ENCODE measurements at regions not wholly inside any gene's neighbourhood (a gene's known extent, or its start where the extent isn't known, plus 50 kb on each side); places are given as distances from the start of the nearest gene placed in this dataset.
"Not testable (repeated sequence)": the region's sequence is repeated elsewhere in the genome, so short reads cannot be mapped to it uniquely, and the experiment has no call there.

DNA sequence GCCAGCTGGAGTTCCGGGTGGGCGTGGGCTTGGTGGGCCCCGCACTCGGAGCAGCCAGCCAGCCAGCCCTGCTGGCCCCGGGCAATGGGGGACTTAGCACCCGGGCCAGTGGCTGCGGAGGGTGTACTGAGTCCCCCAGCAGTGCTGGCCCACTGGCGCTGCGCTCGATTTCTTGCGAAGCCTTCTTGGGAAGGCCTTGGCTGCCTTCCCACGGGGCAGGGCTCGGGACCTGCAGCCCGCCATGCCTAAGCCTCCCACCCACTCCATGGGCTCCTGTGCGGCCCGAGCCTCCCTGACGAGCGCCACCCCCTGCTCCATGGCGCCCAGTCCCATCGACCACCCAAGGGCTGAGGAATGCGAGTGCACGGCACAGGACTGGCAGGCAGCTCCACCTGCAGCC is 321.6 kb downstream of the SH2D4B start:
- DNase-seq: not testable (repeated sequence)

DNA sequence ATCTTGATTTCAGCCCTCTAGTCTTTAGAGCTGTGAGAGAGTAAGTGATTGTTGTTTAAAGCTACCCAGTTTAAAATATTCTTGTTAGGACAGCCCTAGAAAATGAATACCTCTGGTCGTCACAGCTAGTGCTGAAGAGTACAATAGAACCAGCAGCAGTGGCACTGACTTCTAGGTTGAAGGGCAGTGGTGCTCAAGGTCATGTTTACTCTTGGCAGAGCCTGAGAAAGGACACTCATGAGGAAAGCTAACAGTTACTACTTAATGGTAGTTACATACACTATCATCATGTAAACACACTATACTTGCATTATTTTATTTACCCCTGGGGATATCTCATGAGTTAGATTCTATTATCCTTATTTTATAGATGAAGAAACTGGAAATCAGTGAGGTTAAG is 323.0 kb downstream of the SH2D4B start:
- no peak for DNase-seq

DNA sequence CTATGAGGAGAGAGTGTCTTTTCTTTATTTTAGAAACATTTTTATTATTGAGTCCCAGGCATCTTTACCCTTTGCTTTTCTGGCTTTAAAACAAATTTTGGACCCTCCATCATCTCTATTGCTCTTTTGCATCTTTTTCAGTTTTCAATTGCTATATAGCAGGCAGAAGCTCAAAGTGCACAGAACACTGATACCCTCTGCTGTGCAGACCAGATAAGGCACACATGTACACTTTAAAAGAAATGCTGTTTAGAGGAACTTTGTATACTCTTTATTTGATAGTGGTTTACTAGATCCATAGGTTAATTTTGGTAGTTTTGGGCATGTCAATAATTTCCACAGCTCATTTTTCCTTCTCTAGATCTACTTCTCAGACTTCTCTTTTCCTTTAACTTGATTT is 324.2 kb downstream of the SH2D4B start:
- no peak for DNase-seq

DNA sequence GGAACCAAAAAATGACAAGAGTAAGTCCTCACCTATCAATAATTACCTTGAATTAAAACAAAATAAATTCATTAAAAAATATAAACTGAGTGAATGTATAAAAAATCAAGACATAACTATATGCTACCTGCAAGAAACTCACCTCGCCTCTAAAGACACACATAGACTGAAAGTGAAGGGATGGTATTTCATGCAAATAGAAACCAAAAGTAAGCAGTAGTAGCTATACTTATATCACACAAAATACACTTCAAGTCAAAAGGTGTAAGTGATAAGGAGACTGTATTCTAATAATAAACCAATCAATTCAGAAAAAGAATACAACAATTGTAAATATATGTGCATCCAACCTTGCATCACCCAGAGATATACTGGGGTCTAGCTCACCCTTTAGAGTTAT is 332.6 kb downstream of the SH2D4B start:
- DNase-seq: no peak

DNA sequence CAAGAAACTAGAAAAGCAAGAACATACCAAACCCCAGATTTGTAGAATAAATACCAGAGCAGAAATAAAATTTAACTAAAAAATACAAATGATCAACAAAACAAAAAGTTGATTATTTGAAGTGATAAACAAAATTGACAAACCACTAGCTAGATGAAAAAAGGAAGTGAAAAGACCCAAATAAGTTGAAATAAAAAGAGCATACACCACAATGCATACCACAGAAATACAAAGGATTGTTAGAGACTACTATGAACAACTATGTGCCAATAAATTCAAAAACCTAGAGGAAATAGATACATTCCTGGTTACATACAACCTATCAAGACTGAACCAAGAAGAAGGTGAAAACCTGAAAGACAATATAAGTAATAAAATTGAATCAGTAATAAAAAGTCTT is 333.4 kb downstream of the SH2D4B start:
- no peak for DNase-seq

DNA sequence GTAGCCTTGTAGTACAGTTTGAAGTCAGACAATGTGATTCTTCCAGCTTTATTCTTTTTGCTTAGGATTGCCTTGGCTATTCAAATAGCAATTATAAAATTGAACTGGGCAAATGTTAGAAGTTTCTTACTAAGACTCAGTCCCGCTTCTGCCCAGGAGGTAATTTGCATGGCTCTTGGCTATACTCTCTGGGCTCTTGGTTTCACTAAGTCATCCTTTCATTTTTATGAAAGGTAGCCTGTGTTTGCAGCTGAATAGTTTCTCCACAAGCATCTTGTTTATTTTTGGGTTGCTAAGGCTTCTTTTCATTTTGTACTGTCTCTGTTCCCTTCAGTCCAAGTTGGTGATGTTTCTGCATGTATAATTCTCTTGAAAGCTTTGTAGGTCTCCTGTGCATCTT is 340.6 kb downstream of the SH2D4B start:
- no peak for DNase-seq

DNA sequence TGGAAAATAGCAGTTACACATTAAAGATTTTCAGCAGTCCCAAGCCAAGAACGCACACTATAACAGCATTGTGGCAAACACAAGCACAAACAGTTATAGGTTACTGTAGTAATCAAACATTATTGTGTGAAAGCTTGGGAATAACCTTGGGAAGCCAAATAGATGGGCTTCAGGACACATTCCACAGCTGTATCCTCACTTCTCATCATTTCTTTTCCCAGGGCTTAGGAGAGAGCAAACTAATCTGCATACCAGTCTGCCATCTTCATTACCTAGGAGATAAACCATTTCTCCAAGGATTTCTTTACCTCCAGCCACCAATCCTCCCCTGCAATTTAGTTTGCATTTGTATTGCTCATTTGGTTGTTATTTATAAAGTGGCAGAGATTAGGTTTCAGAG is 352.4 kb downstream of the SH2D4B start:
- DNase-seq: no peak

DNA sequence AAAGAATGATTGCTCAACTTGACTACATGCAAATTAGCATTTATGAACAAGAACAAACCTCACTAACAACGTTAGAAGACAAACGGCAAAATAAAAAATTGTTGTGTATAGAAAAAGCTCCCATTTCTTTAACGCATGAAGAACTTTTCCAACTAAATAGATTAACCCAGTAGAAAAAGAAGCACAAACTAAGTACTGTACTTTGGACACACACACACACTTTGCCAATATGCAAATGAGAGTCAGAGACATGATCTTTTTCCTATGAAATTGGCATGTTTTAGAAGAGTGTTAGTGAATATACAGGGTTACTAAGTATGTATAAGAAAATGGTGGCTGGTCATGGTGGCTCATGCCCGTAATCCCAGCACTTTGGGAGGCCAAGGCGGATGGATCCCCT is 355.6 kb downstream of the SH2D4B start:
- DNase-seq: no peak

DNA sequence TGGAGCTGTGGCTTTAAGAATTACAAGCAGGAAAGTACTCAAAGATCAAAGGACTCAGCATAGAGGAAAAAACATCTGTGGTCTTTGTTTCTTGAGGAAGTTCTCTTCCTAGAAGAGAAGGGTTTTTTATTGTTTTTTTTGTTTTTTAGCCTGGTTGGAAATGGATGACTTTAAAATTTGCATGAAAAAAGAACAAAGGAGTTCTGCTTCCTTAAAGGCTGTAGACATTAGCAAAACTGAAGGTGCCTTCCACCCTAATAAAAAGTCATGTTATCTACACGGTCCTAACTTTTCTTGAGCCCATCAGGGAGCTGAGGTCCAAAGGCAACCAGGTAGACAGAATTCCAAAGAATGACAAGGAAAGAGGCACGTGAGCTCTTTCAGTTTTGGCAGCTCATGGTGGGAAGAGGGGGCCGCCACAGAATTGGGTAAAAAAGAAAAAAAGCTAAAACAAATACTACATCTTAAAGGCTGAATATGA is 356.6 kb downstream of the SH2D4B start:
- DNase-seq: no peak

DNA sequence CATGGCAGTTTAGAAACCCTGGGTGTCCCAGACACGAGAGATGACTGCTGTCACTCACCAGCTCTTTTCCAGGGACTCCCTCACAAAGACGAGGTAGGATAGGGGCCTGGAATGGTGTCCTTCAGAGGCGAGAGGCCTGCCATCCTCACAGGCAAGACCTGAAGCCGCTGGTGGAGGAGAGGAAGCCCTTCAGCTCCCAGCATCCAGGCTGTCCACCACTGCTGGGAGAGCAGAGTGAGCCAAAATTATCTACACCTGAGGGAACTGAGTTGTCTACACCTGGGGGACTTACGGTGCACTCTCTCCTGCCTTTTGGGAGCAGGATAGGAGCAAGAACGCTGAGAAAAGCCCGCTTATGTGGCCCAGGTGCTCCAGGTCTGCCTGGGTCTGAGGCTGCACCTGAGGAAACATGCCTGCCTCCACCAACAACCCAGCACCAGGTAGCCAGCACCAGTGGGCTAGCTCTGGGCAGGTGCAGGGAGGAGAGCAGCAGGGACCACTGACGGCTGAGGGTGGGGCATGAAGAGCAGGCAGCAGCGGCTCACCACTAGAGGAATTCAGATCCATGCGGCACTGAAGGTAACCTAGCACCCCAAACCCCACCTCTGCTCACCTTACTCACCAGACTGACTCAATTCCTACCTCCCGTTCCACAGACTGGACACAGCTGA is 357.2 kb downstream of the SH2D4B start:
- DNase-seq: no peak

DNA sequence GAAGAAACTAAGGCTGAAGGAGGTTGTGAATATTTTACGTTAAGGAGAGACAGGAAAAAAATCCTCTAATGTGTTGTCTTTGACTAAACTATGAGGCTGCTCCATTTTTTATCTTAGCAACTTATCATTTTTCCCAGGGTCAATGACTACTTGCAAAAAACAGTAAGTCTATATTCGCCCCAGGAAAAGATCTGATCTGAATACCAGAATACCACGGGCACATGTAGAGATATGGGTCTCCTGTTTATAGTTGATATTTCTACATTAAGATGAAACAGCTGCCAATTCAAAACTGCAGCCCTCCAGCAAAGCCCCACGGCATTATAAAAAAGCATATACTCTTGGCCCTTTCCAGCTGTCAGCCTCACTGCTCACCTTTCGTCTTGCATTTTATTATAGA is 358.4 kb downstream of the SH2D4B start:
- DNase-seq: no peak

DNA sequence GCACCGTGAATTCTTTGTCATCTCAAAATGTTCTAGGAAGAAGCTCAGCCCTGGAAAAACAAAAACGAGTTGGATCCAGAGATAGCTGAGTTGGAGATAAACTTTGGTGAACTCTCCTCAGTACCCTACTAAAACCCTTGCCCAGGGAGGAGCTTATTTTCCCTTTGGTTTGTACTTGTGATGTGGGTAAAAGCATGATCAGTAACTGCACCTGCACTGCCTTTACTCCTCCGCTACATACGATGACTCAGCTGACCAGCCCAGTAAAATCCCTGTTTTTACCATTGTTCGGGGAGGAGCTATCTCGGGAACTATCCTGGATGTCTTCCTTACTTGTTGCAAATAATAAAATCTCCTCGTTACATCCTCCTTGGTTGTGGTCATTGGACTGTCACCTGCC is 359.3 kb downstream of the SH2D4B start:
- no peak for DNase-seq

DNA sequence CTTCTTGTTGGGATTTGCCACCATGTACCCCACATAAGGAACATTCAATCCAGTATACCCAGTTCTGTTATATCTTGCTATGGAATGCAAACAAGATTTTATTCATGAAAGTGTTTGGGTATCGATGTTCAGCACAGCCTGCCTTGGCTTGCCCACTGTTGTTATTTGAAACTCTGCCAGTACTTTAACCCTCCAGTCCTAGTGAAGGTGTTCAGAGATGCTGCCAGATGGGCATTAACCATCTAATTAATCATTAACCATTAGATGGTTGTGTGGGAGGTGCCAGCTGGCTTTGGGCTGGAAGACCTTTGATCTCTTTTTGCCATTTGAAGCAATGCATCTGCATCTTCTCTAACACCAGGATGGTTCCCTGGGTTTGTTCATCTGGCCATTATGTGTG is 363.0 kb downstream of the SH2D4B start:
- no peak for DNase-seq

DNA sequence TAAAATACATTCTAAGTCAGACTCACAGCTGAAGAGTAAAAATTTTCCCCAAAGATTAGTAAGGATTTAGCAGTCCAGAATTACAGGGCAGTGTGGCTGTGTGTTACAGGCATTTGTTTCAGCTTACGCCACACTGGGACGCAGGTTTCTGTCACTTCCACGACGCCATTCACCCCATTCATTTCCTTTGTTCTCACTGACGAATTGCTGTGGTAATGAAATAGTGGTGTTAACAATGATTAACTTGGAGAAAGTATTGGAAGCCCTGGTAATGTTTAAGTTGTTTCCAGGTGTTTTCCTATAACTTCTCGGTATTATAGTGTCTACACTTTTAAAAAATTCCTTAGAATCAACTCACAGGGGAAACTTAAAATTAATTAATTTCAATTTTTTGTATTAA is 370.9 kb downstream of the SH2D4B start:
- no peak for DNase-seq

DNA sequence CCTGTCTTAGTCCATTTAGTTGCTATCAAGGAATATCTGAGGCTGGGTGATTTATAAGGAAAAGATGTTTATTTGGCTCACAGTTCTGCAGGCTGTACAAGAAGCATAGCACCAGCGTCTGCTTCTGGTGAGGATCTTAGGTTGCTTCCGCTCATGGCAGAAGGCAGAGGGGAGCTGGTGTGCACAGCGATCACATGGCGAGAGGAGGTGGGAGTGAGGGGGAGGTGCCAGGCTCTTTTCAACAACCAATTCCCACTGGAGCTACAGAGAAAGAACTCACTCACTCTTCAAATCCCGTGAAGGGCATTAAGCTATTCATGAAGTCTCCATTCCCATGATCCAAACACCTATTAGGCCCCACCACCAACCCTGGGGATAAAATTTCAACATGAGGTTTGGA is 371.6 kb downstream of the SH2D4B start:
- no peak for DNase-seq

DNA sequence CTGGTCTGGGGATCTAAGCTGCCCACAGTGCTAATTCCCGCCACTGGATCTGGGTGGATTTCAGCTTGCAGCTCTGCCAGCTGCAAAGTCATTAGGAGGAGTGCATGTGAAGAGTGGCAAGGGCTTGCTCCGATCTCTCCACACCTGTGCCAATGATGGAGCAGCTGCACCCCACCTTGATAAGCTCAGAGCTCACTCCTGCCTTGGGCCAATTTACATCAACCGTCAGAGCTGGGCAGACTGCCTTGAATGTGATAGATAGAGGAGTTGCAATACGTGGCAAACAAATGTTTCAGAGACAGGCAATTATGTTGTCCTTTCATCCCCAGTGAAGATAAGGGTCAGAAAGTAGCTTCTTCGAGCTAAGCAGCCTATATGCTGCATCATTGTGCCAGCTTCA is 379.9 kb downstream of the SH2D4B start:
- no peak for DNase-seq

DNA sequence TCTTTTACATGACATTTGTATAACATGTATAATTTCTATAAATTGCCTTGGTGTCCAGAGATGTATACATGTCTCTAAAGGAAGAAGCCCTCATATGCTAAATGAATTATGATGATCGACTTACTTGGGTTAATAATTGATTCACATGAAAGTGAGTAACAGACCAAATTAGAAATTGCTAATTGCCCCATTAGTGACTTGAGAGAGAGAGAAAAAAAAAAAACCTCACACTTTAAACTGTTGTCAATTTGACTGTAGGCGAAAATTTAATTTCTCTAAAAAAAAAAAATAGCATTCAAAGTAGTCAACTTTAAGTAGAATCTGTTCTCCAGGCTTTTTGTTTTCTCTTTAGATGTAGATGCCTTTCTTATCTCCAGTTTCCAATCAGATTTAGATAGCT is 383.3 kb downstream of the SH2D4B start:
- no peak for DNase-seq

DNA sequence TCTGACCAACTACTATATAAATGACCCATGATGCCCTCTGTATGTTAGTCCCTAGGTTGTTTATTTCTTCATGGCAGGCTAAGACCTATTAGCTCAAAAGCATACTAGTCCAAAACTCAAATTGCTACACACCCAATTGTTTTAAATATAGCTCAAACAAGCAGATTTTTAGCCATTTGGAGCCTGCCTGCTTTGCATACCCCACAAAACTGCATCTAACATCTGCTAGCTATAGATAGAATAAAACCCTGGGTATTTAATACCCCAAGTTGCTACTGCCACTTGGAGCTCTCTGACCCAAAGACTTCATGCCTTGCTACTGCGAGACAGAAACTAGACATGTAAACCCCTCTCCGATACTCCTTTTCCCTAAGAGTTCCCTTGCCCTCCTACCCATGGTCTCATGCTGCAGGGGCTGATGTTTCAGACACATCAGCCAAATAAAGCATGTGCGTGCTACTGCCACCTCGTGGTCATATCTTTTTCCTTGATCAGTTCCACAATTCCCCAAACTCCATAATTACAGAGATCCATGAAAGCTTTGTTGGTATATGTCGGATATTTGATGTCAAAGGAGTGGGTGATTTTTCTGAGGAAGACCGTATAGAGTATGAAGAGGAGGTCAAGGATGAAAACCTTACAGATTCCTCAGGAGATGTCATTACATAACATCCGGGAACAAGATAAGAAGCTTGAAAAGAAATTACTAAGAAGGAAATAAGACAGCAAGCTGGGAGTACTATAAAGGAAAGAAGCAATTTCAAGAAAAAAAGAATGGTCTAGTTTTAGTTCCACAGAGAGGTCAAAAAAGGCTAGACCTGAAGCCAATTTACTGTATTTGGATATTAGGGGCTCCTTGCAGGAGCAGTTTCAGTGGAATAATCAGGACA is 386.6 kb downstream of the SH2D4B start:
- DNase-seq: peak; percentile 50

DNA sequence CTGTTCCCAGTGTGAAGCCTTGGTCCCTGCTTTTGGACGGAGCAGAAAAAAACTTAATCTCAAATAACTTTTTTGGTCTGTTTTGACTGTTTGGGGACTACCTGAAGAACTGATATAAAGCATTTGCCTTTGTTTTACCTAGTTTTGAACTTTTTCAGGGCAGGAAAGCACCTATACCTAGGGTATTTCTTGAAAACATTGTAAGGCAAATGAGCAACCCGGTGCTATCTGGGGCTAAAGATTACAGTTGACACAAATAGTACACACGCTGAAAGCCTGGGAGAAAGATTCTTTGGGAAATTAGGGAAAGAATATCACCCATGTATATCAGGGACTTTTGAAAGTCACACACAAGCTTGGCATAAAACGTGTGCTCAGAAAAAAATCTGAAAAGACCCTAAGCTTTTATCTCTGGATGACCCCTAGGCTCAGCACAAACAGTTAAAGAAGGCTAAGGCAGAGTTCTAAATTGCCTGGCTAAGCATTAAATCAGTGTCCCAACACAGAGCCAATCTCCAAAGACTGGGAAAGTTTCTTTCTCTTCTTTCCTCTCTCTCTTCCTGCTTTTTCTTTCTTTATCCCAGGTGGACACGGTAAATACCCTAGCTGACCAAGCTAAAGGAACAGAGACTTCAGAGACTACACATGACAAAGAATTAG is 389.8 kb downstream of the SH2D4B start:
- no peak for DNase-seq

DNA sequence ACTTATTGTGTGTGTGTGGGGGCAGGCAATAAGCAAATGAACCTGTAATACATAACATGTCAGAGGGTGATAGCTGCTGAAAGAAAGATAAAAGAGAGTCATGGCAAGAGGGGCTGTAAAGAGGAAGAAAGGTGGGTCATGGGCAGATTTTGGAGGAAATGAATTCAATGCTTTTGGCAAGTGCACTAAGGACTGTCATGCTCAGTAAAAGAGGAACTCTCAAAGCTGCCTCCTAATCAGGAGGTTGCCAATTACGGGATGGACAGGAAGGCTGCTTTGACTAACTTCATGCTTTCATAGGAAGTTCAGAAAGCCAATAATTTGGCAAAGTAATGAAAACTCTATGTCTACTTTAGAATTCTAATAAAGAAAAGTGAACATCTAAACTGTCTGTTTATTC is 401.2 kb downstream of the SH2D4B start:
- no peak for DNase-seq

DNA sequence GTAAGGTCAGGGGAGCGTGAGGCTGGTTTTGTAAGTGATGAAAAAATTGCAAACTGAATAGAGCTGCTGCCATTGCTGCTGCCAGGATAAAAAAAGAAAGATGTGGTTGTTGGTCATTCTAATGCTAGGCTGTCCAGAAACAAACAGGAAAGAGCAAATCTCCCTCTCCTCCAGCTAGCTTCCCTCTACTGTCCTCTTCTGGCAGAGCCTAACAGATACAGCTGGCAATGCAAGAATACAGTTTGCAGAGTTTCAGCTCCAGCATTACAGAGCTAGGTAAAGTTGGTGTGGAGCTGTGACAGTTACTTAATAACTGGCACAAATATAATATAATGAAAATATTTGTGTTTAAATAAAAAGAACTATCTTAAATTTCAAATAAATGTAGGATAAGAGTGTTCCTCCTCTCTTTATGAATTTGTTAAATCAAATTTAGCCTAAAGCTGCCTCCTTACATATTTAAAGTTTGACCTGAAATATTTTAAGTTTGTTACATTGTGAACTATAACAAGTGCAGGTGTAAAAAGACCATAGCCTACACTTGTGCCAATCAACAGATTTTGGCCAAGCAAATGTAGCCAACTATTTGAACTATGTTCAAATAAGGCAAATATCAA is 407.7 kb downstream of the SH2D4B start:
- peak; percentile 7 for DNase-seq

DNA sequence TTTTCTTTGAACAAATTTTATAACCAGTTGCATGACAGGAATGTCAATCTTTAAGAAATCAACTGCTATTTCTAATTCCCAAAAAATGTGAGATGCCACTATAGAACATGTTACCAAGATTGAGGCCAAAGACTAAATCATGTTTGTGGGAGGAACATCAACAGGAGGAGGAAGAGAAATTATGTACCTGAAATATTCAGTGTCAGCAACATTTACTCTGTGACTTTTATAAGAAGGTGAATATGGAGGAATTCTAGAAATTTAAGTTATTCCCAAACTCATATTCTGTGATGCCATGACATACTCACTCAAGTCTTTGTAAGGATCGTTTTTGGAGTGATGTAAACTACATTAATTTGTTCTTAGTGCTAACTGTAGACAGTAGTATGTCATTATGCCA is 408.4 kb downstream of the SH2D4B start:
- no peak for DNase-seq
